AG04449 (cell line): ENCODE measurements at regions not wholly inside any gene's neighbourhood (a gene's known extent, or its start where the extent isn't known, plus 50 kb on each side); places are given as distances from the start of the nearest gene placed in this dataset.

Source experiments
- CTCF ChIA-PET: fragments of 350-600 bp; formaldehyde crosslinking; extraction: SDS; loops from one replicate; lab custom pipeline; 2021; ENCODE audit warnings: antibody characterized with exemption; lab: Yijun Ruan, JAX
- POLR2A ChIA-PET: fragments of 400-600, 350-600 bp; formaldehyde crosslinking; extraction: SDS; loops from one replicate; lab custom pipeline; 2020; ENCODE audit warnings: antibody characterized with exemption, inconsistent platforms; lab: Yijun Ruan, JAX
- DNase-seq: peaks from one replicate; pipeline ENCODE4 v3.0.0-alpha.2; 2010; ENCODE audit warnings: low read depth, low spot score
- H3K4me3 ChIP-seq: 2 replicates; pipeline ENCODE4 v1.5.1; 2011; ENCODE audit warnings: low read depth, mild to moderate bottlenecking, control low read depth, low read length
- TF ChIP-seq, protein P1 (sequence below): IDR thresholded peaks from one replicate; pipeline ENCODE4 v1.5.1; 2011; ENCODE audit warnings: mild to moderate bottlenecking, moderate library complexity, low read length, control low read depth, inconsistent platforms; ENCODE audit not compliant: insufficient read depth; ENCODE audit errors: missing control alignments

DNA sequence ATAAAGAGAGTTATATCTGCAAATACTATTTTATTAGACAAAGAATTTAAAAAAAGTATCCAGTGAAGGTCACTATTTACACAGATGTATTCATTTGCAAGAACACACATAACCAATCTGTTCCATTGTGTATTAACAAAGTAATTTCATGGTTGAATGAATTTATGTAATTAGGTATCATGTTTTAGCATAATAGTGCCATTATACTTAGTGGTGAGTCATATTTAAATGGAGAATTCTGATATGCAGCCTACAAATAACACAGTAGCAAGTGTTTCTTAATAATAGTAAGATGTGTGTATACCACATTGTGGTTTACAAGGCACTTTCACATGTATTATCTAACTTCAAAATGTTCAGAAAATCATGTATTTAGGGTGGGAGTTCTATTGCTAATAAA, 1028.5 kb upstream of the ACO1 start:
- TF ChIP-seq, protein P1, sequence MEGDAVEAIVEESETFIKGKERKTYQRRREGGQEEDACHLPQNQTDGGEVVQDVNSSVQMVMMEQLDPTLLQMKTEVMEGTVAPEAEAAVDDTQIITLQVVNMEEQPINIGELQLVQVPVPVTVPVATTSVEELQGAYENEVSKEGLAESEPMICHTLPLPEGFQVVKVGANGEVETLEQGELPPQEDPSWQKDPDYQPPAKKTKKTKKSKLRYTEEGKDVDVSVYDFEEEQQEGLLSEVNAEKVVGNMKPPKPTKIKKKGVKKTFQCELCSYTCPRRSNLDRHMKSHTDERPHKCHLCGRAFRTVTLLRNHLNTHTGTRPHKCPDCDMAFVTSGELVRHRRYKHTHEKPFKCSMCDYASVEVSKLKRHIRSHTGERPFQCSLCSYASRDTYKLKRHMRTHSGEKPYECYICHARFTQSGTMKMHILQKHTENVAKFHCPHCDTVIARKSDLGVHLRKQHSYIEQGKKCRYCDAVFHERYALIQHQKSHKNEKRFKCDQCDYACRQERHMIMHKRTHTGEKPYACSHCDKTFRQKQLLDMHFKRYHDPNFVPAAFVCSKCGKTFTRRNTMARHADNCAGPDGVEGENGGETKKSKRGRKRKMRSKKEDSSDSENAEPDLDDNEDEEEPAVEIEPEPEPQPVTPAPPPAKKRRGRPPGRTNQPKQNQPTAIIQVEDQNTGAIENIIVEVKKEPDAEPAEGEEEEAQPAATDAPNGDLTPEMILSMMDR, result no peak
- ChIA-PET CTCF (no interaction called here), POLR2A (no interaction called here)
- DNase-seq, result no peak
- H3K4me3 ChIP-seq, result no peak overlapping the region

DNA sequence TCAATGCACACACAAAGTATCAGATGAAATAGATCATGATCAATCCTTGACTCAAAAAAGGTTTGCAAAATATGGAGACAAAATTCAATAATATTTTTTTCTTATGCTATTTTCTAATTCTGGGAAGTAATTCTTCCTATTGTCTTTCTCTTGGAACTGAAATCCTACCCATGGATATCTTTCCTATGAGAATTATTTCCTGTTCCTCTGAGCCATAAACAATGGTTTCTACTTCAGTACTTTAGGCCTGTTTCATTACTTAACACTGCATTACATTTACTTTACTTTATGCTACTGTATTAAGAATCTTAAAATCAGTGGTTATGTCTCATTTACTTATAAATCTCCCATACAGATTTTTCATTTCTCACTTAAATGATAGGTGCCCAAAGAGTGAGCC, 1025.4 kb upstream of the ACO1 start:
- ChIA-PET CTCF (no interaction called here), POLR2A (no interaction called here)
- TF ChIP-seq, protein P1, result no peak
- DNase-seq, result no peak
- no peak overlapping the region for H3K4me3 ChIP-seq

DNA sequence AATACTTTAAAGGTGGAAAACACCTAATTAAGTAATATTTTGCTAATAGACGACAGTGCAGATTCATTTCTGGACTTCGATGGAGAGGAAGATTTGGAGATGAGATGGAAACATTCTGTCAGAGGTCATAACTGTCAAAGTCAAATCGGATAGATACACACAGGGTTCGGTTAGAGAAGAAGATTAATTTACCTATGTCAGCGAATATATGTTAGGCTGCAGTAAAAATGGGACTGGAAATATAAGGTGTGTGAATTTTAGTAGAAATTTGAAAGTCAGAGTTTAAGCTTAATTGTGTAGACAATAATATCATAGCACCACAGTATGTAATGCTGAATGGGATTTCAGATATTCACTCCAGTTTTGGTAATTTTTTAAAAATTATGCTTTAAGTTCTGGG, 1020.3 kb upstream of the ACO1 start:
- POLR2A ChIA-PET, result no interaction called here
- H3K4me3 ChIP-seq, result no peak overlapping the region
- TF ChIP-seq, protein P1, result no peak
- DNase-seq, result no peak
- CTCF ChIA-PET, result no interaction called here

DNA sequence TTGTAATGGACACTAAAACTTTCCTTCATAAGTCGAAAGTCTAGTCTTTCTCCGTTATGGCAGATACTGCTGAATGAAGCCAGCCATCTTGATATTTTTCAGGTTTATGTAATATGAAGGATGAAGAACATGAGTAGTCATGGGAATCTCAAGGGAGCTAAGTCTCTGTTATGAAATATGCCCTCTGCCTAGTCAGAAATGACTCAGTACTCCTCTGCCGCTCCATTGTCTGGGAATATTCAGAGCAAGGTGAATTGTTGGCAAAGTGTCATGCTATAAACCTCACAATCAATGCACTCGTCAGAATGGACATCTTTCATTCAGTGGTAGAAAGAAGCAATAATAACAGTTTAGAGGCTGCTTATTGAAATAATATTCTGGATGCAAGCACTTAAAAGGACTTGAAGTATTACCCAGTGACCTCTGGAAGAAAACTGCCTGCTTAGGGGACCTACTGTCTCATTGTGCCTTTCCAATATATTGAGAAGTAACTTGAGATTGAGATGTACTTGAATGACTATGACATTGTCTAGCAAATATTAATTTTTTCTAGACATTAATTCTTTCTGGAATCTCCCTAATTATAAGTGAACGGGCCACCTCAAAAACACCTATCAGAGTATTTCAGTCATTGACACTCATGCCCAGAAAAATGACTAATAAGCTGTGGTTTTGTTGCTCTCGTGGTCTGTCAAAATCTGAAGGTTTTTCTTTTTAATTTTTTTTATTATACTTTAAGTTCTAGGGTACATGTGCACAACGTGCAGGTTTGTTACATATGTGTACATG, 1011.5 kb upstream of the ACO1 start:
- POLR2A ChIA-PET, result no interaction called here
- TF ChIP-seq, protein P1, result no peak
- CTCF ChIA-PET, result no interaction called here
- DNase-seq, result no peak
- H3K4me3 ChIP-seq, result no peak overlapping the region

DNA sequence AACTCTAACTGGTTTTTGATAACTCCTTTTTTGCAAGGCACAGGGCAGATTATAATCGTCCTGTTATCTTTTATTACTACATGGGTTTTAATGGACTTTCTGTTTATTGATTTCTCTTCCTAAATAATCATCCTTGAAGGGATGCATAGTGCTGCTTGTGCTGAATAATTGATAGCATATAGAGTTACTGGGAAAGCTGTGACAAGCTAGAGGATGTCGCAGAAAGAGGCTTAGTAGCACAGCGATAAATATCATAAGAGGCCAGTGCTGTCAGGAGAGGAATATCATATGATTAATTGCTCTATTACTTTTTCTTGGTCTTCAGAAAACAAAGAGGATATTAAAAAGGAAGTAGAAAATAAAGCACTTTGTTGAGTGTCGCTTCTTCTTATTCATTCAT, 1007.1 kb upstream of the ACO1 start:
- ChIA-PET CTCF (no interaction called here), POLR2A (no interaction called here)
- no peak for DNase-seq
- TF ChIP-seq, protein P1, result no peak
- H3K4me3 ChIP-seq, result no peak overlapping the region

DNA sequence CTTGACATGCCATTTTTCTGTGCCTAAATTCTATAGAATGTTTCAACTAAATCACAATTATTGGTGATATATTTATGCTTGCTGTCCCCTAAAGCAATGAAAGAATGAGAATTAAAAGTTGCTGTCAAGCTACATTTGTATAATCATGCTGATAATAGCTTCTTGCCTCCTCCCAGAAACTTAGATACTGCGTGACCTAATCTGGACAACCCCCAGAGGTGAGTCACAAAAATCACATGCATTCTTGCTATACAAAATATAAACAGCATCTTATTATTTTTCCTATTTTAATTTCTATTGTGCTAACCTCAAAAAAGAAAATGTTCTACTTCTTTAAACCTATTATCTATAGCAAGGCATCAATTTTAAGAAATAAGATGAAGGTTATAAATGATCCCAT, 995.8 kb upstream of the ACO1 start:
- DNase-seq, result no peak
- H3K4me3 ChIP-seq, result no peak overlapping the region
- CTCF ChIA-PET, result no interaction called here
- POLR2A ChIA-PET, result no interaction called here
- TF ChIP-seq, protein P1, result no peak
